H1 (cell line): ENCODE measurements at regions not wholly inside any gene's neighbourhood (a gene's known extent, or its start where the extent isn't known, plus 50 kb on each side); places are given as distances from the start of the nearest gene placed in this dataset.

ENCODE experiments used
- CTCF ChIA-PET: fragments of 300-600 bp; sonication (Branson Sonifier 250); formaldehyde crosslinking; loops from one replicate; lab custom pipeline; 2021; ENCODE audit not compliant: partially characterized antibody; lab: Charles Lee
- POLR2A ChIA-PET: fragments of 300-600 bp; sonication (Branson Sonifier 250); formaldehyde crosslinking; loops from one replicate; lab custom pipeline; 2021; ENCODE audit warnings: inconsistent platforms; ENCODE audit not compliant: partially characterized antibody; lab: Charles Lee
- DNase-seq, 2 experiments: peaks; one replicate each; pipeline versions ENCODE4 v3.0.0 to v3.0.0-alpha.2; 2010 to 2022; ENCODE audit warnings: low spot score in 2 of 2, low read depth in 1 of 2, mixed read lengths in 1 of 2
- FAIRE-seq: peaks from 2 replicates; lab custom pipeline; 2011; peaks lifted over from hg19 to GRCh38; lab: Jason Lieb, UNC
- H2AFZ ChIP-seq: 2 replicates; pipeline ENCODE4 v1.8.1; 2012; ENCODE audit warnings: low read length, inconsistent platforms
- H2AK5ac ChIP-seq: 2 replicates; pipeline ENCODE4 v1.6.1; 2013; ENCODE audit warnings: low read depth, low read length
- H2BK120ac ChIP-seq: replicated peaks from 2 replicates; pipeline ENCODE3; 2013; ENCODE audit warnings: low read depth, low read length, inconsistent platforms
- H2BK12ac ChIP-seq: 2 replicates; pipeline ENCODE4 v1.6.1; 2013; ENCODE audit warnings: low read depth, low read length
- H2BK15ac ChIP-seq: 2 replicates; pipeline ENCODE4 v1.6.1; 2013; ENCODE audit warnings: low read length
- H2BK20ac ChIP-seq: 2 replicates; pipeline ENCODE4 v1.6.1; 2013; ENCODE audit warnings: low read length
- H2BK5ac ChIP-seq: 2 replicates; pipeline ENCODE4 v1.6.1; 2013; ENCODE audit warnings: low read depth, low read length
- H3K14ac ChIP-seq: 2 replicates; pipeline ENCODE4 v1.6.1; 2013; ENCODE audit warnings: inconsistent platforms; ENCODE audit not compliant: insufficient read length
- H3K18ac ChIP-seq: 2 replicates; pipeline ENCODE4 v1.6.1; 2013; ENCODE audit warnings: low read length; ENCODE audit errors: extremely low read depth
- H3K23ac ChIP-seq: 2 replicates; pipeline ENCODE4 v1.6.1; 2013; ENCODE audit warnings: inconsistent platforms; ENCODE audit not compliant: insufficient read length
- H3K23me2 ChIP-seq: 2 replicates; pipeline ENCODE4 v1.6.1; 2013; ENCODE audit warnings: low read depth, low read length
- H3K27ac ChIP-seq: 2 replicates; pipeline ENCODE4 v1.6.1; 2011; ENCODE audit warnings: low read depth, low read length, inconsistent platforms
- H3K27me3 ChIP-seq, 4 experiments: replicated peaks in 1 of 4; 1 replicate in 1 of 4; 2 replicates in 3 of 4; pipeline versions ENCODE4 v1.6.1 to v1.8.1; 2011 to 2013; ENCODE audit warnings: low read length in 3 of 4, mild to moderate bottlenecking in 3 of 4, inconsistent platforms in 2 of 4, mixed read lengths in 2 of 4, moderate library complexity in 1 of 4; ENCODE audit not compliant: control insufficient read depth in 3 of 4, insufficient read depth in 3 of 4; ENCODE audit errors: extremely low read depth in 1 of 4
- H3K36me3 ChIP-seq, 4 experiments: 2 replicates each; pipeline versions ENCODE4 v1.6.1 to v1.8.1; 2011 to 2013; ENCODE audit warnings: mild to moderate bottlenecking in 4 of 4, low read length in 3 of 4, moderate library complexity in 2 of 4, control low read depth in 1 of 4, inconsistent platforms in 1 of 4; ENCODE audit not compliant: insufficient read depth in 4 of 4, control insufficient read depth in 2 of 4
- H3K4ac ChIP-seq: replicated peaks from 2 replicates; pipeline ENCODE3; 2013; ENCODE audit warnings: low read length, low read depth, mixed read lengths, inconsistent platforms; ENCODE audit not compliant: insufficient read length
- H3K4me1 ChIP-seq, 4 experiments: replicated peaks in 1 of 4; 1 replicate in 1 of 4; 2 replicates in 3 of 4; pipeline versions ENCODE4 v1.6.1 to v1.8.1; 2011 to 2013; ENCODE audit warnings: low read length in 3 of 4, inconsistent platforms in 2 of 4, mixed read lengths in 1 of 4; ENCODE audit not compliant: insufficient read depth in 4 of 4, control insufficient read depth in 3 of 4
- H3K4me2 ChIP-seq, 2 experiments: 2 replicates each; pipeline versions ENCODE4 v1.6.1 to v1.8.1; 2011 to 2013; ENCODE audit warnings: low read depth in 2 of 2, low read length in 2 of 2, control low read depth in 1 of 2, inconsistent platforms in 1 of 2, mild to moderate bottlenecking in 1 of 2; ENCODE audit not compliant: insufficient read depth in 1 of 2
- H3K4me3 ChIP-seq, 4 experiments: fragments of 200-600, 300-600 bp in 1 of 4; sonication (generic), shearing (Covaris generic), sonication (Bioruptor Twin) in 1 of 4; 2 replicates each; pipeline versions ENCODE4 v1.5.1 to v1.8.1; 2011 to 2016; ENCODE audit warnings: low read length in 4 of 4, low read depth in 3 of 4, control low read depth in 2 of 4, inconsistent platforms in 2 of 4, mild to moderate bottlenecking in 2 of 4, mixed read lengths in 1 of 4, moderate library complexity in 1 of 4; ENCODE audit not compliant: insufficient read depth in 2 of 4; ENCODE audit errors: extremely low read depth in 1 of 4
- H3K56ac ChIP-seq: replicated peaks from 2 replicates; pipeline ENCODE3; 2013; ENCODE audit warnings: low read depth, mild to moderate bottlenecking, mixed read lengths, low read length, inconsistent platforms; ENCODE audit not compliant: insufficient read length
- H3K79me1 ChIP-seq: 2 replicates; pipeline ENCODE4 v1.6.1; 2013; ENCODE audit warnings: low read depth, low read length, control low read depth
- H3K79me2 ChIP-seq, 2 experiments: 2 replicates each; pipeline versions ENCODE4 v1.6.1 to v1.8.1; 2012 to 2013; ENCODE audit warnings: low read length in 2 of 2, mild to moderate bottlenecking in 2 of 2, inconsistent platforms in 1 of 2; ENCODE audit not compliant: insufficient read depth in 2 of 2, control insufficient read depth in 1 of 2
- H3K9ac ChIP-seq, 4 experiments: replicated peaks in 1 of 4; 1 replicate in 1 of 4; 2 replicates in 3 of 4; pipeline versions ENCODE4 v1.6.1 to v1.8.1; 2011 to 2013; ENCODE audit warnings: low read depth in 3 of 4, low read length in 3 of 4, control low read depth in 2 of 4, mild to moderate bottlenecking in 2 of 4, moderate library complexity in 2 of 4, inconsistent platforms in 1 of 4; ENCODE audit errors: extremely low read depth in 1 of 4
- H3K9me3 ChIP-seq, 2 experiments: 2 replicates each; pipeline versions ENCODE4 v1.6.1 to v1.8.1; 2012 to 2013; ENCODE audit warnings: mild to moderate bottlenecking in 2 of 2, moderate library complexity in 2 of 2, control low read depth in 1 of 2, inconsistent platforms in 1 of 2, low read depth in 1 of 2, low read length in 1 of 2, mixed read lengths in 1 of 2; ENCODE audit not compliant: insufficient read depth in 2 of 2
- H4K20me1 ChIP-seq, 2 experiments: replicated peaks in 1 of 2; 2 replicates each; pipeline versions ENCODE3 to v1.8.1; 2011 to 2013; ENCODE audit warnings: inconsistent platforms in 2 of 2, low read length in 2 of 2, mild to moderate bottlenecking in 1 of 2; ENCODE audit not compliant: insufficient read depth in 2 of 2, control insufficient read depth in 1 of 2
- H4K5ac ChIP-seq: 2 replicates; pipeline ENCODE4 v1.6.1; 2013; ENCODE audit warnings: low read length, low read depth, mixed read lengths, inconsistent platforms; ENCODE audit not compliant: insufficient read length
- H4K8ac ChIP-seq: 2 replicates; pipeline ENCODE4 v1.8.0; 2013; ENCODE audit warnings: mild to moderate bottlenecking, moderate library complexity, low read length, inconsistent platforms; ENCODE audit not compliant: insufficient read depth; ENCODE audit errors: extremely low read depth
- H4K91ac ChIP-seq: replicated peaks from 2 replicates; pipeline ENCODE3; 2013; ENCODE audit warnings: low read length, mixed read lengths, inconsistent platforms; ENCODE audit not compliant: insufficient read length
- ASH2L ChIP-seq: fragments of 200-600, 300-600 bp; sonication (generic); IDR thresholded peaks from one replicate; pipeline ENCODE4 v1.7.1; 2017; ENCODE audit warnings: low read length
- ATF3 ChIP-seq: IDR thresholded peaks from 2 replicates; pipeline ENCODE4 v1.6.1; 2011; ENCODE audit warnings: low read depth, mild to moderate bottlenecking, low read length; ENCODE audit not compliant: insufficient read depth
- CEBPB ChIP-seq: IDR thresholded peaks from 2 replicates; pipeline ENCODE4 v1.6.1; 2012; ENCODE audit warnings: low read depth, low read length
- PHF8 ChIP-seq: fragments of 200-600 bp; sonication (generic); conservative IDR thresholded peaks from 2 replicates; pipeline ENCODE4 v1.7.1; 2012; ENCODE audit warnings: low read depth, mild to moderate bottlenecking, inconsistent platforms, low read length, moderate library complexity
- SRF ChIP-seq: IDR thresholded peaks from 2 replicates; pipeline ENCODE4 v1.6.1; 2011; ENCODE audit warnings: mild to moderate bottlenecking, low read depth, low read length, moderate library complexity
- TBP ChIP-seq: IDR thresholded peaks from 2 replicates; pipeline ENCODE4 v1.6.1; 2011; ENCODE audit warnings: low read depth, low read length, improper control_type of control experiment
- WGBS, 2 experiments: shearing (Covaris generic) in 1 of 2; methylation state at CpG; one replicate each; pipeline versions ENCODE4 v1.1.6 to v1.1.7; 2013 to 2015; ENCODE audit warnings: low lambda C conversion rate in 2 of 2, mixed read lengths in 2 of 2, inconsistent platforms in 1 of 2, low coverage in 1 of 2, missing lambda C conversion rate in 1 of 2; ENCODE audit not compliant: insufficient replicate concordance in 2 of 2, insufficient coverage in 1 of 2, insufficient read length in 1 of 2; ENCODE audit errors: extremely low coverage in 1 of 2, missing lambda C conversion rate in 1 of 2; 5-methylcytosine and 5-hydroxymethylcytosine counted together
- TF ChIP-seq, protein P1 (sequence below): IDR thresholded peaks from 2 replicates; pipeline ENCODE4 v1.6.1; 2012; ENCODE audit warnings: inconsistent platforms

DNA sequence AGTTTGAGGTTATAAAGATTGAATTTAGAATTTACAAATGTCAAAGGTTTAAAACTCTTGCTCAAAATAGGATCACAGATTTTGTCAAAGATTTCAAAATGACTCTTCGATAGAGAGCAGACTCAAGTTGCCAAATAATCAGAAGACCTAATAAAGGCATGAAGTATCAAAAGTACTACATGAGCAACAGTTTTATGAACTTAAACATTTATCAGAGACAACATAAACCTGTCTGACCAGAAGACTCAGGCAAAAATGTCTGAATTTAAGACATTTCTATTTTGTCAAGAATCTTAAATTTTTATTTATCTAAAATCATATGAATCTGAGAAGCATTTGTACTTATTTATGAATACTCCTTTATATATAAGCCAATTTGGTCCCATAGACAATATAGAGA, 330.9 kb downstream of the PTPRU start:
- no peak overlapping the region for H2BK120ac ChIP-seq
- no peak overlapping the region for H3K4me2 ChIP-seq
- H3K36me3 ChIP-seq, result peaks cover 0 to 3% (median 0%) of the 10 kb centered on the region in 4 experiments; a peak in 1 of 8 replicates
- peaks cover 35 to 44% of the 10 kb centered on the region in 2 experiments for H3K9me3 ChIP-seq
- 84% methylated on average over 1 of the region's 1 CpG; no CpG with 5 or more reads in 1 of the 2 experiments for WGBS, 2 experiments
- H3K23ac ChIP-seq, result no peak overlapping the region
- no peaks in the 10 kb centered on the region for H3K79me1 ChIP-seq
- H3K79me2 ChIP-seq, result no peaks in the 10 kb centered on the region
- H3K27ac ChIP-seq, result no peak overlapping the region
- no peak overlapping the region for H2BK12ac ChIP-seq
- no peak overlapping the region for H3K4ac ChIP-seq
- no peaks in the 10 kb centered on the region for H3K4me1 ChIP-seq
- no peaks in the 10 kb centered on the region for H3K27me3 ChIP-seq
- FAIRE-seq, result no peak
- ChIA-PET CTCF (interaction anchor here (1.4 kb wide), 1 partner anchor 25 kb away, joined by 4 read pairs; no protein-coding TSS in a partner anchor), POLR2A (no interaction called here)
- no peak overlapping the region for H3K9ac ChIP-seq
- no peak overlapping the region for H3K18ac ChIP-seq
- no peak overlapping the region for H2AFZ ChIP-seq
- no peak overlapping the region for H4K8ac ChIP-seq
- H3K4me3 ChIP-seq, result no peak overlapping the region
- no peaks in the 10 kb centered on the region for H3K23me2 ChIP-seq
- no peak overlapping the region for H4K91ac ChIP-seq
- no peaks in the 10 kb centered on the region for H4K20me1 ChIP-seq
- H4K5ac ChIP-seq, result no peak overlapping the region
- TF ChIP-seq PHF8 (no peak), TBP (no peak), CEBPB (no peak), ASH2L (no peak), SRF (no peak), ATF3 (no peak)
- TF ChIP-seq, protein P1, sequence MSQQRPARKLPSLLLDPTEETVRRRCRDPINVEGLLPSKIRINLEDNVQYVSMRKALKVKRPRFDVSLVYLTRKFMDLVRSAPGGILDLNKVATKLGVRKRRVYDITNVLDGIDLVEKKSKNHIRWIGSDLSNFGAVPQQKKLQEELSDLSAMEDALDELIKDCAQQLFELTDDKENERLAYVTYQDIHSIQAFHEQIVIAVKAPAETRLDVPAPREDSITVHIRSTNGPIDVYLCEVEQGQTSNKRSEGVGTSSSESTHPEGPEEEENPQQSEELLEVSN, result no peak
- TF ChIP-seq, all 59 proteins: peak for 0
- no peak overlapping the region for H3K56ac ChIP-seq
- H2BK20ac ChIP-seq, result no peak overlapping the region
- H2BK15ac ChIP-seq, result no peak overlapping the region
- no peak overlapping the region for H2BK5ac ChIP-seq
- H3K14ac ChIP-seq, result no peak overlapping the region
- no peak for DNase-seq
- no peak overlapping the region for H2AK5ac ChIP-seq
